AG08395 (cell line): ENCODE measurements at regions not wholly inside any gene's neighbourhood (a gene's known extent, or its start where the extent isn't known, plus 50 kb on each side); places are given as distances from the start of the nearest gene placed in this dataset.
"Not testable (repeated sequence)": the region's sequence is repeated elsewhere in the genome, so short reads cannot be mapped to it uniquely, and the experiment has no call there.

Experiments used
- DNase-seq: peaks from one replicate; pipeline ENCODE4 v3.0.0; 2012; ENCODE audit warnings: mixed read lengths, low spot score

GRCh38 chr3:103494512-103494911 lies 1059.7 kb downstream of the ZPLD1 start:
- no peak for DNase-seq

- DNase-seq, result no peak
Measured at GRCh38 chr3:103495186-103495585, 1060.4 kb downstream of the ZPLD1 start.

GRCh38 chr3:103499132-103499900 lies 1064.5 kb downstream of the ZPLD1 start:
- DNase-seq, result peak; percentile 27

GRCh38 chr3:103499967-103500366 lies 1065.2 kb downstream of the ZPLD1 start:
- DNase-seq, result no peak

GRCh38 chr3:103510760-103511159 lies 1075.9 kb downstream of the ZPLD1 start:
- DNase-seq, result no peak

GRCh38 chr3:103511891-103512290 lies 1077.1 kb downstream of the ZPLD1 start:
- DNase-seq, result no peak

GRCh38 chr3:103512595-103512994 lies 1077.8 kb downstream of the ZPLD1 start:
- no peak for DNase-seq

- DNase-seq, result no peak
Measured at GRCh38 chr3:103513003-103513402, 1078.2 kb downstream of the ZPLD1 start.

GRCh38 chr3:103515116-103515515 lies 1080.3 kb downstream of the ZPLD1 start:
- no peak for DNase-seq

GRCh38 chr3:103516950-103517349 lies 1082.1 kb downstream of the ZPLD1 start:
- no peak for DNase-seq

GRCh38 chr3:103531327-103531726 lies 1096.5 kb downstream of the ZPLD1 start:
- DNase-seq, result not testable (repeated sequence)

- DNase-seq, result no peak
Measured at GRCh38 chr3:103532986-103533385, 1098.2 kb downstream of the ZPLD1 start.

- no peak for DNase-seq
Measured at GRCh38 chr3:103554451-103554850, 1119.6 kb downstream of the ZPLD1 start.

GRCh38 chr3:103564116-103564515 lies 1129.3 kb downstream of the ZPLD1 start:
- DNase-seq, result not testable (repeated sequence)

GRCh38 chr3:103585809-103586208 lies 1151.0 kb downstream of the ZPLD1 start:
- no peak for DNase-seq

GRCh38 chr3:103589770-103590169 lies 1155.0 kb downstream of the ZPLD1 start:
- DNase-seq, result no peak

GRCh38 chr3:103600844-103601243 lies 1166.0 kb downstream of the ZPLD1 start:
- DNase-seq, result no peak

GRCh38 chr3:103601666-103602065 lies 1166.9 kb downstream of the ZPLD1 start:
- DNase-seq, result no peak

GRCh38 chr3:103609472-103609871 lies 1174.7 kb downstream of the ZPLD1 start:
- no peak for DNase-seq

- DNase-seq, result no peak
Measured at GRCh38 chr3:103613397-103614156, 1178.8 kb downstream of the ZPLD1 start.

GRCh38 chr3:103614719-103615118 lies 1179.9 kb downstream of the ZPLD1 start:
- DNase-seq, result no peak

- no peak for DNase-seq
Measured at GRCh38 chr3:103617961-103618360, 1183.1 kb downstream of the ZPLD1 start.

- DNase-seq, result no peak
Measured at GRCh38 chr3:103624271-103624670, 1189.5 kb downstream of the ZPLD1 start.
